ENCODE measurements at regions not wholly inside any gene's neighbourhood (a gene's known extent, or its start where the extent isn't known, plus 50 kb on each side); places are given as distances from the start of the nearest gene placed in this dataset.

DNA sequence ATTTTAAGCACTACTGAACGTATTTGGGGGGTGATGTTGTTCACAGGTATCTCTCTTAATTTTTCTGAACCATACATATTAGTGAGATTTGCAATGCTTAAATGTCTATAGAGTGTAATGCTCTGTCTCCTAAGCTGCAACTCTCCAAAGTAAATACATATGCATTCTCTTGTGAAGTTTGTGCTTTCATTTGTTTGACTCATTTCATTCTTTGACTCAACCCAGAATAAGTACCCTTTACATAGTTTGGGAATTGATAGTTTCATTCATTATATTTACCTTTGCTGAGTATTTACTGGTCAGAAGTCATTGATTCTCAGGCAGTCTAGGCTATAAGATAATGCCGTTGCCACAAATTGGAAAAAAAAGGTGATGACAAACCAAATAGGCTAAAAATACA lies 406.9 kb downstream of the FGF9 start:
- no peak for TF ChIP-seq POLR2A (IDR thresholded peaks at IDR 0.05)
- TF ChIP-seq, protein P1, sequence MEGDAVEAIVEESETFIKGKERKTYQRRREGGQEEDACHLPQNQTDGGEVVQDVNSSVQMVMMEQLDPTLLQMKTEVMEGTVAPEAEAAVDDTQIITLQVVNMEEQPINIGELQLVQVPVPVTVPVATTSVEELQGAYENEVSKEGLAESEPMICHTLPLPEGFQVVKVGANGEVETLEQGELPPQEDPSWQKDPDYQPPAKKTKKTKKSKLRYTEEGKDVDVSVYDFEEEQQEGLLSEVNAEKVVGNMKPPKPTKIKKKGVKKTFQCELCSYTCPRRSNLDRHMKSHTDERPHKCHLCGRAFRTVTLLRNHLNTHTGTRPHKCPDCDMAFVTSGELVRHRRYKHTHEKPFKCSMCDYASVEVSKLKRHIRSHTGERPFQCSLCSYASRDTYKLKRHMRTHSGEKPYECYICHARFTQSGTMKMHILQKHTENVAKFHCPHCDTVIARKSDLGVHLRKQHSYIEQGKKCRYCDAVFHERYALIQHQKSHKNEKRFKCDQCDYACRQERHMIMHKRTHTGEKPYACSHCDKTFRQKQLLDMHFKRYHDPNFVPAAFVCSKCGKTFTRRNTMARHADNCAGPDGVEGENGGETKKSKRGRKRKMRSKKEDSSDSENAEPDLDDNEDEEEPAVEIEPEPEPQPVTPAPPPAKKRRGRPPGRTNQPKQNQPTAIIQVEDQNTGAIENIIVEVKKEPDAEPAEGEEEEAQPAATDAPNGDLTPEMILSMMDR (IDR thresholded peaks at IDR 0.05 in 4 of 5, conservative IDR thresholded peaks at IDR 0.05 in 1 of 5) = no peak

Measured in gastrocnemius medialis (tissue), 4 donors.